ENCODE measurements at regions not wholly inside any gene's neighbourhood (a gene's known extent, or its start where the extent isn't known, plus 50 kb on each side); places are given as distances from the start of the nearest gene placed in this dataset.

GRCh38 chr20:22335210-22335609, 249.2 kb downstream of the FOXA2 start:
- no peak for DNase-seq (ENCODE audit: low read depth in 4 of 4, low spot score in 3 of 4)

- DNase-seq (ENCODE audit: low read depth in 4 of 4, low spot score in 3 of 4), result peak; percentile 22 to 43 (median 38)
These were observed 250.4 kb downstream of the FOXA2 start for GRCh38 chr20:22333885-22334545.

GRCh38 chr20:22324505-22324904, 259.9 kb downstream of the FOXA2 start:
- DNase-seq (ENCODE audit: low read depth in 4 of 4, low spot score in 3 of 4), result no peak

GRCh38 chr20:22322513-22322912, 261.9 kb downstream of the FOXA2 start:
- DNase-seq (ENCODE audit: low read depth in 4 of 4, low spot score in 3 of 4), result no peak

- no peak for DNase-seq (ENCODE audit: low read depth in 4 of 4, low spot score in 3 of 4)
These were observed 263.2 kb downstream of the FOXA2 start for GRCh38 chr20:22321191-22321590.

GRCh38 chr20:22320245-22320915, 264.0 kb downstream of the FOXA2 start:
- DNase-seq (ENCODE audit: low read depth in 4 of 4, low spot score in 3 of 4), result no peak

GRCh38 chr20:22315771-22316170, 268.6 kb downstream of the FOXA2 start:
- no peak for DNase-seq (ENCODE audit: low read depth in 4 of 4, low spot score in 3 of 4)

GRCh38 chr20:22315073-22315472, 269.3 kb downstream of the FOXA2 start:
- DNase-seq (ENCODE audit: low read depth in 4 of 4, low spot score in 3 of 4), result no peak

- peak; percentile 40 to 49 (median 43) for DNase-seq (ENCODE audit: low read depth in 4 of 4, low spot score in 3 of 4)
These were observed 271.5 kb downstream of the FOXA2 start for GRCh38 chr20:22312744-22313346.

- DNase-seq (ENCODE audit: low read depth in 4 of 4, low spot score in 3 of 4), result no peak
These were observed 275.4 kb downstream of the FOXA2 start for GRCh38 chr20:22308934-22309333.

- no peak for DNase-seq (ENCODE audit: low read depth in 4 of 4, low spot score in 3 of 4)
These were observed 277.0 kb downstream of the FOXA2 start for GRCh38 chr20:22307409-22307808.

- DNase-seq (ENCODE audit: low read depth in 4 of 4, low spot score in 3 of 4), result no peak
These were observed 279.0 kb downstream of the FOXA2 start for GRCh38 chr20:22305381-22305780.

GRCh38 chr20:22303523-22303922, 280.8 kb downstream of the FOXA2 start:
- DNase-seq (ENCODE audit: low read depth in 4 of 4, low spot score in 3 of 4), result no peak

- no peak for DNase-seq (ENCODE audit: low read depth in 4 of 4, low spot score in 3 of 4)
These were observed 282.3 kb downstream of the FOXA2 start for GRCh38 chr20:22302039-22302438.

- no peak for DNase-seq (ENCODE audit: low read depth in 4 of 4, low spot score in 3 of 4)
These were observed 290.5 kb downstream of the FOXA2 start for GRCh38 chr20:22293886-22294285.

GRCh38 chr20:22289442-22289841, 294.9 kb downstream of the FOXA2 start:
- no peak for DNase-seq (ENCODE audit: low read depth in 4 of 4, low spot score in 3 of 4)

- no peak for DNase-seq (ENCODE audit: low read depth in 4 of 4, low spot score in 3 of 4)
These were observed 295.4 kb downstream of the FOXA2 start for GRCh38 chr20:22288957-22289356.

GRCh38 chr20:22288156-22288555, 296.2 kb downstream of the FOXA2 start:
- no peak for DNase-seq (ENCODE audit: low read depth in 4 of 4, low spot score in 3 of 4)

GRCh38 chr20:22285555-22285954, 298.8 kb downstream of the FOXA2 start:
- no peak for DNase-seq (ENCODE audit: low read depth in 4 of 4, low spot score in 3 of 4)

GRCh38 chr20:22282696-22283095, 301.7 kb downstream of the FOXA2 start:
- DNase-seq (ENCODE audit: low read depth in 4 of 4, low spot score in 3 of 4), result no peak

- no peak for DNase-seq (ENCODE audit: low read depth in 4 of 4, low spot score in 3 of 4)
These were observed 310.0 kb downstream of the FOXA2 start for GRCh38 chr20:22274330-22274729.

- no peak for DNase-seq (ENCODE audit: low read depth in 4 of 4, low spot score in 3 of 4)
These were observed 315.7 kb downstream of the FOXA2 start for GRCh38 chr20:22268675-22269074.
